Bronchial epithelial cell (primary cell): ENCODE measurements at regions not wholly inside any gene's neighbourhood (a gene's known extent, or its start where the extent isn't known, plus 50 kb on each side); places are given as distances from the start of the nearest gene placed in this dataset.

ENCODE experiments used
- DNase-seq: peaks from one replicate; pipeline ENCODE4 v3.0.0-alpha.2; 2010; ENCODE audit warnings: low read depth
- FAIRE-seq: peaks from 2 replicates; lab custom pipeline; 2011; peaks lifted over from hg19 to GRCh38; lab: Jason Lieb, UNC
- H3K27me3 ChIP-seq: 2 replicates; pipeline ENCODE4 v1.5.1; 2011; ENCODE audit warnings: low read length; ENCODE audit not compliant: control insufficient read depth, insufficient read depth
- H3K36me3 ChIP-seq: 2 replicates; pipeline ENCODE4 v1.5.1; 2011; ENCODE audit warnings: low read length; ENCODE audit not compliant: control insufficient read depth, insufficient read depth
- H3K4me3 ChIP-seq: 2 replicates; pipeline ENCODE4 v1.5.1; 2011; ENCODE audit warnings: mild to moderate bottlenecking, low read depth, low read length, control low read depth
- CTCF ChIP-seq: IDR thresholded peaks from 2 replicates; pipeline ENCODE4 v1.5.1; 2011; ENCODE audit warnings: mild to moderate bottlenecking, moderate library complexity, low read length, control low read depth, inconsistent platforms; ENCODE audit not compliant: insufficient read depth, severe bottlenecking

GRCh38 chr7:142447762-142448161 lies 189.9 kb upstream of the PRSS58 start:
- no peak for TF ChIP-seq CTCF
- H3K4me3 ChIP-seq = no peak overlapping the region
- no peaks in the 10 kb centered on the region for H3K27me3 ChIP-seq
- no peaks in the 10 kb centered on the region for H3K36me3 ChIP-seq
- FAIRE-seq (no peak), DNase-seq (no peak)

- no peak for DNase-seq
- Histone ChIP-seq H3K36me3 (no peaks in the 10 kb centered on the region), H3K4me3 (no peak overlapping the region), H3K27me3 (no peaks in the 10 kb centered on the region)
- TF ChIP-seq CTCF = peak; percentile 37
- no peak for FAIRE-seq
These were observed 187.3 kb upstream of the PRSS58 start for GRCh38 chr7:142445019-142445686.

GRCh38 chr7:142443216-142444010 lies 185.6 kb upstream of the PRSS58 start:
- no peak for FAIRE-seq
- no peaks in the 10 kb centered on the region for H3K36me3 ChIP-seq
- H3K4me3 ChIP-seq = no peak overlapping the region
- DNase-seq = no peak
- no peaks in the 10 kb centered on the region for H3K27me3 ChIP-seq
- TF ChIP-seq CTCF = no peak

GRCh38 chr7:142442396-142442795 lies 184.5 kb upstream of the PRSS58 start:
- FAIRE-seq = no peak
- TF ChIP-seq CTCF = no peak

GRCh38 chr7:142440906-142441411 lies 183.1 kb upstream of the PRSS58 start:
- Histone ChIP-seq H3K4me3 (no peak overlapping the region), H3K27me3 (no peaks in the 10 kb centered on the region), H3K36me3 (no peaks in the 10 kb centered on the region)
- FAIRE-seq (no peak), DNase-seq (no peak)
- no peak for TF ChIP-seq CTCF

More at GRCh38 chr7:142442396-142442795, 184.5 kb upstream of the PRSS58 start:
- Histone ChIP-seq H3K27me3 (no peaks in the 10 kb centered on the region), H3K4me3 (no peak overlapping the region), H3K36me3 (no peaks in the 10 kb centered on the region)
- no peak for DNase-seq
